Calu3 (cell line): ENCODE measurements at regions not wholly inside any gene's neighbourhood (a gene's known extent, or its start where the extent isn't known, plus 50 kb on each side); places are given as distances from the start of the nearest gene placed in this dataset.

Experiments used
- BruUV-seq: library from RNA; stranded (reverse); fragments of 400-500 nt; replicated peaks from 2 replicates; lab custom pipeline; 2021; lab: Mats Ljungman, UMichigan
- CTCF ChIA-PET: fragments of 300-600 bp; sonication (Branson Sonifier 250); formaldehyde crosslinking; loops from one replicate; lab custom pipeline; 2022; ENCODE audit warnings: antibody characterized with exemption; lab: Charles Lee
- DNase-seq: peaks from one replicate; pipeline ENCODE4 v3.0.0; 2022
- H3K27ac Mint-ChIP-seq: one replicate; pipeline ENCODE4 v1.8.0; 2022; ENCODE audit warnings: mixed read lengths; ENCODE audit not compliant: unreplicated experiment
- H3K27me3 Mint-ChIP-seq: one replicate; pipeline ENCODE4 v1.8.0; 2022; ENCODE audit warnings: mixed read lengths; ENCODE audit not compliant: unreplicated experiment
- H3K36me3 Mint-ChIP-seq: one replicate; pipeline ENCODE4 v1.8.0; 2022; ENCODE audit warnings: mild to moderate bottlenecking, moderate library complexity, mixed read lengths; ENCODE audit not compliant: insufficient read depth, unreplicated experiment
- H3K4me1 Mint-ChIP-seq: one replicate; pipeline ENCODE4 v1.8.0; 2022; ENCODE audit warnings: mild to moderate bottlenecking, low read depth, mixed read lengths; ENCODE audit not compliant: unreplicated experiment
- H3K4me3 Mint-ChIP-seq: one replicate; pipeline ENCODE4 v1.8.0; 2022; ENCODE audit warnings: mild to moderate bottlenecking, low read depth, moderate library complexity, mixed read lengths; ENCODE audit not compliant: unreplicated experiment
- H3K9me3 Mint-ChIP-seq: one replicate; pipeline ENCODE4 v1.8.0; 2022; ENCODE audit warnings: low read depth, mixed read lengths; ENCODE audit not compliant: unreplicated experiment
- intact Hi-C: fragments of 100-400 bp; cut with micrococcal nuclease; formaldehyde crosslinking; loops from one replicate; pipeline ENCODE4 v1.10.0; 2022; ENCODE audit not compliant: unreplicated experiment
- TF ChIP-seq, protein P1 (sequence below): fragments of 200-600 bp; IDR thresholded peaks from one replicate; pipeline ENCODE4 v1.8.0; 2022; ENCODE audit warnings: antibody characterized with exemption; ENCODE audit not compliant: unreplicated experiment

DNA sequence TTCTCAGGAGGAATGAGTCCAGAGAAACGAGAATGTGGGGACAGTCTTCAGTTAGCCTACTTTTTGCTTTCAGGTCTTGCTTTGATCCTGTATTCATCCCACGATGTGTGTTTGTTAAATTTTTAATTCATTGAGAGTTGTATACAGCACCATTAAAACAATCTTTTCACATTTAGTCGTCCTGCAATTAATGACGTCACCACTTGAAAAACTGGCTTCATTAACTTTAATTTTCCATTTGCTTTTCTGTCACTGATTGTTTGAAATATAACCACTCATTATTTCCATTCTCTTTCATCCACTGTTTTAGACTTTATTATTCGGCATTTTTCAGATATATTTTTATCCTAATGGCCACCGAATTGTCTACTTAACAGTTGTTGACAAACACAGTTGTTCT, 146.9 kb downstream of the TFEC start:
- Mint-ChIP-seq H3K4me3 (no peak overlapping the region), H3K27me3 (no peaks in the 10 kb centered on the region), H3K27ac (no peak overlapping the region), H3K9me3 (no peaks in the 10 kb centered on the region), H3K4me1 (no peaks in the 10 kb centered on the region), H3K36me3 (no peaks in the 10 kb centered on the region)
- TF ChIP-seq, protein P1, sequence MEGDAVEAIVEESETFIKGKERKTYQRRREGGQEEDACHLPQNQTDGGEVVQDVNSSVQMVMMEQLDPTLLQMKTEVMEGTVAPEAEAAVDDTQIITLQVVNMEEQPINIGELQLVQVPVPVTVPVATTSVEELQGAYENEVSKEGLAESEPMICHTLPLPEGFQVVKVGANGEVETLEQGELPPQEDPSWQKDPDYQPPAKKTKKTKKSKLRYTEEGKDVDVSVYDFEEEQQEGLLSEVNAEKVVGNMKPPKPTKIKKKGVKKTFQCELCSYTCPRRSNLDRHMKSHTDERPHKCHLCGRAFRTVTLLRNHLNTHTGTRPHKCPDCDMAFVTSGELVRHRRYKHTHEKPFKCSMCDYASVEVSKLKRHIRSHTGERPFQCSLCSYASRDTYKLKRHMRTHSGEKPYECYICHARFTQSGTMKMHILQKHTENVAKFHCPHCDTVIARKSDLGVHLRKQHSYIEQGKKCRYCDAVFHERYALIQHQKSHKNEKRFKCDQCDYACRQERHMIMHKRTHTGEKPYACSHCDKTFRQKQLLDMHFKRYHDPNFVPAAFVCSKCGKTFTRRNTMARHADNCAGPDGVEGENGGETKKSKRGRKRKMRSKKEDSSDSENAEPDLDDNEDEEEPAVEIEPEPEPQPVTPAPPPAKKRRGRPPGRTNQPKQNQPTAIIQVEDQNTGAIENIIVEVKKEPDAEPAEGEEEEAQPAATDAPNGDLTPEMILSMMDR: no peak
- intact Hi-C loops: no loop called here
- CTCF ChIA-PET: no interaction called here
- BruUV-seq: no TSS peak
- no peak for DNase-seq

DNA sequence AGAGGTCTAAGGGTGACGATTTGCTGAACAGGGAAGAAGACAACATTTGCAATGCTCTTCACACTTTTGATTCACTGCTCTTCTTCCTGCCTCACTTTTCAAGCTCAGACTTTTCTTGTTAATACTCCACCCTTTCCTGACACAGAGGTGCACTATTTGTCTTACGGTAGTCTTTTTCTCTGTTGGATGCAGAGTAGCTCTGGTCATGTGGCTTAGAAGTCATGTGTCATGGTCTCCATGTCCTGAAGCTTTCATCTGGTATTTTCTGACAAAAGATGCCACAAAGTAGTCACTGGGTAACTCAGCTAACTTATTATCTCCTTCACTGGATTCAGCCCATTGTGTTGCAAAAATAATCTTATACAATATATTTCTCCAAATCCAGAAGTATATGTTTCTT, 149.1 kb downstream of the TFEC start:
- H3K27me3 Mint-ChIP-seq: no peaks in the 10 kb centered on the region
- H3K9me3 Mint-ChIP-seq: no peaks in the 10 kb centered on the region
- no TSS peak for BruUV-seq
- no peak for DNase-seq
- no peak overlapping the region for H3K27ac Mint-ChIP-seq
- intact Hi-C loops: no loop called here
- CTCF ChIA-PET: no interaction called here
- no peak overlapping the region for H3K4me3 Mint-ChIP-seq
- H3K4me1 Mint-ChIP-seq: no peaks in the 10 kb centered on the region
- H3K36me3 Mint-ChIP-seq: no peaks in the 10 kb centered on the region
- TF ChIP-seq, protein P1: no peak

DNA sequence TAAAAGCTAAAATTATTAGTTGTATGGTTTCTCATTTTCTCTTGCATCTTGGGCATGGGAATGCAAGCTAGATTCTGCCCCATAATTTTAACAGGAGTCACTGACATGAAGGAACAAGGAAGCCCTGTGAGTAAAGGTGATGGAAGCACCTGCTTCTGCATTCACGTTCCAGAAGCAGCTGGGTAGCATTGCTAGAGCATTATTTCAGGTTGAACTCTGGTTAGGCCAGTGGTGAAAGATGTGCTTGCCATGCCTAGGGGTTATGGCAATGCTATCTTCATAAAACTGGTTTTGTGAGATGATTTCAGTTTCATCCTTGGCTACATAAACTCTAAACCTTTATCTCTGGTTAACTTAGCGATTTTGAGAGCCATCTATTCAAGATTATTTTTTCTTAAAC, 151.4 kb downstream of the TFEC start:
- Mint-ChIP-seq H3K4me3 (no peak overlapping the region), H3K27ac (no peak overlapping the region), H3K36me3 (no peaks in the 10 kb centered on the region), H3K4me1 (no peaks in the 10 kb centered on the region), H3K9me3 (no peaks in the 10 kb centered on the region), H3K27me3 (no peaks in the 10 kb centered on the region)
- TF ChIP-seq, protein P1: no peak
- no peak for DNase-seq
- CTCF ChIA-PET: no interaction called here
- no TSS peak for BruUV-seq
- intact Hi-C loops: no loop called here

DNA sequence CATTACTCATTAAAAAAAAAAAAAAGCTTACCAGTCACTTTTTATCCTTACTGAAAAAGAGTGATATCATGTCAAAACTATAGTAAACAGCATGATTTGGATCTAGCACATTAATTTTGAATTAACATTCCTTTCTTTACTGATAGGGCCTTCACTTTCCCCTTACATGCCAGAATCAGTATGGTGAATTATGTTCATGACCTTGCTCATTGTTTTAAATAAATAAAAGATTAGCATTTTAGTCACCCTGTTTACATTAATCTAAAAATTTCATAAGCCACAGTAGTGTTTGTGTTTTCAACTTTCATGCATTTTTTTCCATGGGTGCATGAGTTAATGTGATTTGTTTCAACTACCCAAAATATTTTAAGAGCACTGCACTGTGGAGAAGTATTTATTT, 160.8 kb downstream of the TFEC start:
- TF ChIP-seq, protein P1: no peak
- intact Hi-C loops: no loop called here
- no peaks in the 10 kb centered on the region for H3K27me3 Mint-ChIP-seq
- H3K9me3 Mint-ChIP-seq: no peaks in the 10 kb centered on the region
- no peak overlapping the region for H3K4me3 Mint-ChIP-seq
- BruUV-seq: no TSS peak
- no peak for DNase-seq
- H3K4me1 Mint-ChIP-seq: no peaks in the 10 kb centered on the region
- CTCF ChIA-PET: no interaction called here
- no peaks in the 10 kb centered on the region for H3K36me3 Mint-ChIP-seq
- no peak overlapping the region for H3K27ac Mint-ChIP-seq

DNA sequence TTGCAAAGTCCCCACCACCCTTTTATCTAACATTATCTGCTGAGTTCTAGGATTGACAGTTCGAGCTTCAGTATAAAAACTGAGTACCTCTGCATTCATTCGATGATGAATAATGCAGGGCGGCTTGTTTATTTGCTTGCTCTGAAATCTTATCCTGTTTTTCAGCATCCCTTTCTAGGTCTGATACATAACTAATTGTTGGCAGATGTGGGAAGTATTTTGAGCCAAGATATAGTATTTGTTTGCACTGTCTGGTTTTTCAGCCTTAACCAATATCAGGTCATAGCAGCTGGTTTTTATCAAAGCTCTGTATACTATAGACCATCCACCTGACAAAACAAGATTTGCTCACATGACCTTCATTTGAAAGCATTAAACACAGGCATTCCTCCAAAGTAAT, 161.4 kb downstream of the TFEC start:
- no peak overlapping the region for H3K27ac Mint-ChIP-seq
- no peaks in the 10 kb centered on the region for H3K36me3 Mint-ChIP-seq
- H3K4me3 Mint-ChIP-seq: no peak overlapping the region
- TF ChIP-seq, protein P1: no peak
- H3K27me3 Mint-ChIP-seq: no peaks in the 10 kb centered on the region
- BruUV-seq: no TSS peak
- intact Hi-C loops: no loop called here
- CTCF ChIA-PET: no interaction called here
- no peaks in the 10 kb centered on the region for H3K4me1 Mint-ChIP-seq
- no peak for DNase-seq
- no peaks in the 10 kb centered on the region for H3K9me3 Mint-ChIP-seq
